ENCODE measurements at regions not wholly inside any gene's neighbourhood (a gene's known extent, or its start where the extent isn't known, plus 50 kb on each side); places are given as distances from the start of the nearest gene placed in this dataset.

DNA sequence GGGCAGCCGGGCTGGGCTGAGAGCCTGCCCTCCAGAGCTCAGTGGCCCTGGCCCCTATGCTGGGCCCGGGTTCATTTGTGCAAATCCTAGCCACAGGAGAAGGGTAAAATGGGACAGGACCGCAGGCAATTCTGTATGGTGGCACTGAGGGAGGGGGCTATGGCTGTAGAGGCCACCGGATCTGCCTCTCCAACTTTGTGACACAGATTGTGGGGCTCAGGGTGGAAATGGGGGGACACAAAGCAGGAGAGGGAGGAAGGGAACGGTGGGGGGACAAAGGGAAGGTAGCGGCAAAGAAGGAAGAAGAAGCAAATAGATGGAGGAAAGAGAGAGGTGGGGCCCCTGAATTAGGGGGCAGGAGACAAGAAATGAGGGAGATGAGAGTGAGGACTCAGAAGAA is 201.1 kb downstream of the SMAD2 start:
- no peak overlapping the region for H3K4me3 ChIP-seq (ENCODE audit: low read depth, low read length)
- no peak for DNase-seq (ENCODE audit: low read depth)
- TF ChIP-seq, protein P1, sequence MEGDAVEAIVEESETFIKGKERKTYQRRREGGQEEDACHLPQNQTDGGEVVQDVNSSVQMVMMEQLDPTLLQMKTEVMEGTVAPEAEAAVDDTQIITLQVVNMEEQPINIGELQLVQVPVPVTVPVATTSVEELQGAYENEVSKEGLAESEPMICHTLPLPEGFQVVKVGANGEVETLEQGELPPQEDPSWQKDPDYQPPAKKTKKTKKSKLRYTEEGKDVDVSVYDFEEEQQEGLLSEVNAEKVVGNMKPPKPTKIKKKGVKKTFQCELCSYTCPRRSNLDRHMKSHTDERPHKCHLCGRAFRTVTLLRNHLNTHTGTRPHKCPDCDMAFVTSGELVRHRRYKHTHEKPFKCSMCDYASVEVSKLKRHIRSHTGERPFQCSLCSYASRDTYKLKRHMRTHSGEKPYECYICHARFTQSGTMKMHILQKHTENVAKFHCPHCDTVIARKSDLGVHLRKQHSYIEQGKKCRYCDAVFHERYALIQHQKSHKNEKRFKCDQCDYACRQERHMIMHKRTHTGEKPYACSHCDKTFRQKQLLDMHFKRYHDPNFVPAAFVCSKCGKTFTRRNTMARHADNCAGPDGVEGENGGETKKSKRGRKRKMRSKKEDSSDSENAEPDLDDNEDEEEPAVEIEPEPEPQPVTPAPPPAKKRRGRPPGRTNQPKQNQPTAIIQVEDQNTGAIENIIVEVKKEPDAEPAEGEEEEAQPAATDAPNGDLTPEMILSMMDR (IDR thresholded peaks at IDR 0.05; ENCODE audit: insufficient read depth, low read depth, low read length, missing control alignments), result no peak

DNA sequence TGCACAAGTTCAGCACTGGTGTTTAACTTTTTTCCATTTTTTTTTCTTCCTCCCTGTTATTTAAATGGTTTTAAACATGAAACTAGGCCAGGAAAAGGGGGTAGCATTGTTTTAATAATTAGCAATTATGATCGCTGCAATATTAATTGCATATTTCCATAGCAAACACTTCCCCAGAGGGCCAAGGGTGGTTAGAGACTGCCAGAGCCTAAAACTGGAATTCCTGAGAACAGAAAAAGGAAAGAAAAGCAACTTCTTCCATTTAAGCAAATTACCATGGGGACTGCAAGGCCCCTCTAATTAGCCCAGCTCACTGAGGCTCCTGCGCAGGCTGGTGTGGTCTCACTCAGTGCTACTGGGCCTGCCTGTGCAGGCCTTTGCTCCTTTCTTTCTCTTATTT is 201.5 kb downstream of the SMAD2 start:
- TF ChIP-seq, protein P1 (IDR thresholded peaks at IDR 0.05; ENCODE audit: insufficient read depth, low read depth, low read length, missing control alignments), result no peak
- H3K4me3 ChIP-seq (ENCODE audit: low read depth, low read length), result no peak overlapping the region
- DNase-seq (ENCODE audit: low read depth), result no peak

DNA sequence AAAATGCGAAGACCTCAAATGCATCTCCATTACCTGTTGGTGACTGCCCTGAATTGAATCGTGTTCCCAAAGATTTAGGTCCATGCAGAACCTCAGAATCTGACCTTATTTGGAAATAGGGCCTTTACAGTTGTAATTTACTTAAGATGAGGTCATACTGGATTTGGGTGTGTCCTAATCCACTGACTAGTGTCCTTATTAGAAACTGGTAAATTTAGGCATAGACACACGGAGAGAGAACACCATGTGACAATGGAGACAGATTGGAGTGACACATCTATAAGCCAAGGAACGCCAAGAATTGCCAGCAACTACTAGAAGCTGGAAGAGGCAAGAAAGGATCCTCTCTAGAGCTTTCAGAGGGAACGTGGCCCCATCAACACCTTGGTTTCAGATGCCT is 203.1 kb downstream of the SMAD2 start:
- TF ChIP-seq, protein P1 (IDR thresholded peaks at IDR 0.05; ENCODE audit: insufficient read depth, low read depth, low read length, missing control alignments), result no peak
- H3K4me3 ChIP-seq (ENCODE audit: low read depth, low read length), result no peak overlapping the region
- no peak for DNase-seq (ENCODE audit: low read depth)

DNA sequence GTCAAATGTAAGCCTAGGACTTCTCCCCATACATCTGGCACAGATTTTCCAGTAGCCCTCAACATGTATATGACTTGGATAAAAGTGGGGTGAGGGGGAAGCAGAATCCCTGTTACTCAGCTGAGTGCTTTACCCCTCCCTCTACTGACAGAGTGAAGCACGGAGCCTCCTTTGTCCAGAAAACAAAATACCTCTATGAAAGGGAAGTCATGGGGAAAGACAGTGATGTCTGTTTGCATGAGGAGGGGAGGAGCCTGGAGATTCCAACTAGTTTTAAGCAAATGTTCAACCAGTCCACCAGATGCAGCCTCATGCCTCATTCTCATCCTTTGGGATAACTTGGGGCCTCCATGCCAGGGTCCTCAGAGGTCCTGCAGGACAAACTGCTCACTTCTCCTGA is 203.9 kb downstream of the SMAD2 start:
- TF ChIP-seq, protein P1 (IDR thresholded peaks at IDR 0.05; ENCODE audit: insufficient read depth, low read depth, low read length, missing control alignments), result no peak
- no peak overlapping the region for H3K4me3 ChIP-seq (ENCODE audit: low read depth, low read length)
- no peak for DNase-seq (ENCODE audit: low read depth)

DNA sequence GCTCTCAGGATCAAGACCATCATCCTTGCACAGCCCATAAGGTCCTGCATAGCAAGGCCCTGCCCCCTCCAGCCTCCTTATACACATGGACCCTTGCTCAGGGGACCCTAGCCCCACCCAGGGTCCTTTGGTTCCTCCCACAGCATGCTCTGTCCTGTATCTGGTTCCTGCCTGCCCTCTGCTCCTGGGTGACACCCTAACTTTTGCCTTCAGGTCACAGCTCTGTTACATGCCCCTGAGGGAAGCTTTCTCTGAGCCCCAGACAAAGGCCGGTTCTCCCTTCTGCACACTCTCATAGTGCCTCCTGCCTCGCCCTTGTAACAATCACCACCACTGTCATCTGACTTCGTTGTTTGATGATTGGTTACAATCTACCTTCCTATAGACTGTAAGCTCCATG is 204.8 kb downstream of the SMAD2 start:
- no peak overlapping the region for H3K4me3 ChIP-seq (ENCODE audit: low read depth, low read length)
- TF ChIP-seq, protein P1 (IDR thresholded peaks at IDR 0.05; ENCODE audit: insufficient read depth, low read depth, low read length, missing control alignments), result no peak
- no peak for DNase-seq (ENCODE audit: low read depth)

DNA sequence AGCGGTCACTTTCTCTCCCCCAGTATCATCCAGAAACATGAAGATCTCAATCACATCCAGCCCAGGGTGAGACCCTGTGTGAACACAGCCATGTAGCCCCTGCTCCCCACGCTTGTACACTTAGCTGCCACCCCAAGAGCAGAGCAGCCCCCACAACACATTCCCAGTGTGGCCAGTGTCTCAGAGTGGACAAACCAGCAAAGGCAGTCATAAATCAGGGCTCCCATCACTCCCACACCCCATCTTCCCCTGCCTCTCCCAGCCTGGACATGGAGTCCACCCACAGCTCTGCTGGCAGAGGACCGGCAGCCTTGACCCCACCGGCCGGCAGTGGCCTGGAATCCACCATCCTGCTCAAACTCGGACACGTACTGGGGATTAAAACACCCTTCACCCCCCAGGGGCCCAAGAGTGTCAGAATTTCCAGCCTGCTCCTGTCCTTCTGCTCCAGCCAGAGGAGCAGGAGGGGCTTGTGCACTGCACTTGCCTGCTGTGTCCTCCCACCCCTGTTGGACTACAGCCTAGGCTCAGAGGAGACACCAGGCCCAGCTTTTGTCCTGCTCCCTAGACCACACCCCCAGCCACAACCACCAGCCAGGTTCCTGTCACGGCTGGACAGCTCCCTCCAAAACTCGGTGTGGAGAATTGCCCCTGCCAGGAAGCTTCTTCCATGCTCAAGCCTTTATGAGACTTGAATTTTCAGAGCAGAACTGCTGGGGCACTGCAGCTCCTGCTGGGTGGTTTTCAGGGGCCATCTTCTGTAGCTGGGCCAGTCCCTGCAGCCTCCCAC is 206.1 kb downstream of the SMAD2 start:
- H3K4me3 ChIP-seq (ENCODE audit: low read depth, low read length), result no peak overlapping the region
- TF ChIP-seq, protein P1 (IDR thresholded peaks at IDR 0.05; ENCODE audit: insufficient read depth, low read depth, low read length, missing control alignments), result no peak
- no peak for DNase-seq (ENCODE audit: low read depth)

DNA sequence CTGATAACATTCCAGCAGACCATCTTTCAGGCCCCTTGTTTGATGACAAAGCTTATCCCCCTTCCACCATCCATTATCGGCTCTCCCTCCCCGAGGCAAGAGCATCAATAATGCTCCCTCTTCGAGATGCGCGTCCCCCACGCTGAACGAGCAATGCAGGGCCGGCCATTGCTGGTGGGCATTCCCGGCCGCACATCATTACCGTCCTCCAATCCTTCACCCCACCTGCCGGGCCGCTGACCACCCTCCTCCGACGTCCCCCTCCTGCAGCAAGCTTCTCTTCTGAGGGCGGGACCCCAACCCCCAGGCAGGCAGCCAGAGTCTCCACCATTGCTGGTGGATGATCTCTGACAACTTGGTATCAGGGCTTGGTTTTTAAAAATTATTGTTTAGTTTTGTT is 208.6 kb downstream of the SMAD2 start:
- TF ChIP-seq, protein P1 (IDR thresholded peaks at IDR 0.05; ENCODE audit: insufficient read depth, low read depth, low read length, missing control alignments), result no peak
- no peak for DNase-seq (ENCODE audit: low read depth)
- no peak overlapping the region for H3K4me3 ChIP-seq (ENCODE audit: low read depth, low read length)
